IMR-90 (cell line): ENCODE measurements at regions not wholly inside any gene's neighbourhood (a gene's known extent, or its start where the extent isn't known, plus 50 kb on each side); places are given as distances from the start of the nearest gene placed in this dataset.

Experiments used
- ATAC-seq: fragments of 200-7000 bp; cut with Tn5 transposase; 2 replicates; pipeline ENCODE4 v1.9.1; 2020; ENCODE audit warnings: low read depth, mild to moderate bottlenecking, moderate library complexity
- BruUV-seq: library from RNA; stranded (reverse); fragments of 400-500 nt; replicated peaks from 2 replicates; lab custom pipeline; 2021; lab: Mats Ljungman, UMichigan
- CTCF ChIA-PET: fragments of 300-600 bp; formaldehyde crosslinking; extraction: SDS; loops from one replicate; lab custom pipeline; 2021; ENCODE audit warnings: antibody characterized with exemption; lab: Yijun Ruan, JAX
- POLR2A ChIA-PET: fragments of 300-600 bp; sonication (Branson Sonifier 250); formaldehyde crosslinking; loops from one replicate; lab custom pipeline; 2022; ENCODE audit warnings: antibody characterized with exemption; ENCODE audit not compliant: unreplicated experiment; lab: Charles Lee
- DNase-seq: peaks from one replicate; pipeline ENCODE4 v3.0.0; 2013
- H2AFZ ChIP-seq: replicated peaks from 2 replicates; pipeline ENCODE3; 2013; ENCODE audit warnings: low read length, mild to moderate bottlenecking; ENCODE audit not compliant: poor library complexity
- H2AK5ac ChIP-seq: 2 replicates; pipeline ENCODE4 v1.6.1; 2013; ENCODE audit warnings: low read depth, low read length, inconsistent platforms
- H2AK9ac ChIP-seq: replicated peaks from 2 replicates; pipeline ENCODE3; 2013; ENCODE audit warnings: mild to moderate bottlenecking, low read depth, low read length, moderate library complexity; ENCODE audit not compliant: poor library complexity
- H2BK120ac ChIP-seq: 2 replicates; pipeline ENCODE4 v1.6.1; 2013; ENCODE audit warnings: low read depth, low read length, inconsistent platforms
- H2BK15ac ChIP-seq: 3 replicates; pipeline ENCODE4 v1.6.1; 2013; ENCODE audit warnings: low read depth, low read length, inconsistent platforms
- H2BK20ac ChIP-seq: 2 replicates; pipeline ENCODE4 v1.6.1; 2013; ENCODE audit warnings: low read depth, mild to moderate bottlenecking, inconsistent platforms, low read length, moderate library complexity
- H2BK5ac ChIP-seq: 2 replicates; pipeline ENCODE4 v1.6.1; 2013; ENCODE audit warnings: mild to moderate bottlenecking, low read depth, low read length, inconsistent platforms; ENCODE audit not compliant: poor library complexity, severe bottlenecking
- H3K14ac ChIP-seq: replicated peaks from 2 replicates; pipeline ENCODE4 v1.6.1; 2013; ENCODE audit warnings: low read depth, low read length, inconsistent platforms
- H3K18ac ChIP-seq: 2 replicates; pipeline ENCODE4 v1.6.1; 2013; ENCODE audit warnings: low read depth, low read length, control low read depth
- H3K23ac ChIP-seq: 2 replicates; pipeline ENCODE4 v1.6.1; 2013; ENCODE audit warnings: low read depth, low read length, inconsistent platforms
- H3K27ac ChIP-seq: 2 replicates; pipeline ENCODE4 v1.5.1; 2013; ENCODE audit warnings: mild to moderate bottlenecking, control low read depth, low read length; ENCODE audit not compliant: insufficient read depth
- H3K27me3 ChIP-seq: 2 replicates; pipeline ENCODE4 v1.6.1; 2013; ENCODE audit warnings: low read length; ENCODE audit not compliant: control insufficient read depth, insufficient read depth
- H3K36me3 ChIP-seq: 2 replicates; pipeline ENCODE4 v1.6.1; 2013; ENCODE audit warnings: low read length, mixed read lengths; ENCODE audit not compliant: control insufficient read depth, insufficient read depth
- H3K4ac ChIP-seq: 2 replicates; pipeline ENCODE4 v1.6.1; 2013; ENCODE audit warnings: low read depth, low read length, inconsistent platforms
- H3K4me1 ChIP-seq: 2 replicates; pipeline ENCODE4 v1.6.1; 2013; ENCODE audit warnings: low read length, mixed read lengths; ENCODE audit not compliant: control insufficient read depth, insufficient read depth
- H3K4me2 ChIP-seq: 2 replicates; pipeline ENCODE4 v1.6.1; 2013; ENCODE audit warnings: low read depth, mild to moderate bottlenecking, control low read depth, low read length, moderate library complexity
- H3K4me3 ChIP-seq: 2 replicates; pipeline ENCODE4 v1.5.1; 2013; ENCODE audit warnings: low read depth, mild to moderate bottlenecking, control low read depth, low read length, moderate library complexity; ENCODE audit not compliant: insufficient read depth
- H3K56ac ChIP-seq: 2 replicates; pipeline ENCODE4 v1.6.1; 2013; ENCODE audit warnings: low read length, inconsistent platforms; ENCODE audit not compliant: insufficient read depth; ENCODE audit errors: extremely low read depth
- H3K79me1 ChIP-seq, 2 experiments: 2 replicates each; pipeline ENCODE4 v1.6.1; 2013; ENCODE audit warnings: low read length in 2 of 2, inconsistent platforms in 1 of 2, low read depth in 1 of 2
- H3K9ac ChIP-seq: 2 replicates; pipeline ENCODE4 v1.6.1; 2013; ENCODE audit warnings: low read depth, low read length, control low read depth
- H3K9me1 ChIP-seq: 2 replicates; pipeline ENCODE4 v1.6.1; 2013; ENCODE audit warnings: low read length, inconsistent platforms; ENCODE audit not compliant: insufficient read depth
- H3K9me3 ChIP-seq: 2 replicates; pipeline ENCODE4 v1.6.1; 2013; ENCODE audit warnings: low read length; ENCODE audit not compliant: control insufficient read depth, insufficient read depth
- H4K20me1 ChIP-seq: 2 replicates; pipeline ENCODE4 v1.6.1; 2013; ENCODE audit warnings: low read length, inconsistent platforms; ENCODE audit not compliant: insufficient read depth
- H4K5ac ChIP-seq: 2 replicates; pipeline ENCODE4 v1.6.1; 2013; ENCODE audit warnings: mild to moderate bottlenecking, low read depth, low read length, control low read depth
- H4K8ac ChIP-seq, 2 experiments: 2 replicates each; pipeline ENCODE4 v1.6.1; 2013; ENCODE audit warnings: low read depth in 2 of 2, low read length in 2 of 2, control low read depth in 1 of 2, inconsistent platforms in 1 of 2
- H4K91ac ChIP-seq: 2 replicates; pipeline ENCODE4 v1.6.1; 2013; ENCODE audit warnings: low read depth, low read length, inconsistent platforms; ENCODE audit not compliant: insufficient read depth
- BHLHE40 ChIP-seq: fragments of 150-350 bp; IDR thresholded peaks from 2 replicates; pipeline ENCODE4 v1.6.1; 2016; ENCODE audit warnings: mild to moderate bottlenecking, low read depth, low read length
- CEBPB ChIP-seq: IDR thresholded peaks from 2 replicates; pipeline ENCODE4 v1.6.1; 2012; ENCODE audit warnings: low read depth, low read length, improper control_type of control experiment
- CHD1 ChIP-seq: IDR thresholded peaks from 2 replicates; pipeline ENCODE4 v1.6.1; 2012; ENCODE audit warnings: low read depth, low read length, improper control_type of control experiment
- ELK1 ChIP-seq: fragments of 150-350 bp; IDR thresholded peaks from 2 replicates; pipeline ENCODE4 v1.6.1; 2016; ENCODE audit warnings: low read depth, mild to moderate bottlenecking, low read length, moderate library complexity, borderline replicate concordance
- FOS ChIP-seq: fragments of 150-350 bp; IDR thresholded peaks from 2 replicates; pipeline ENCODE4 v1.6.1; 2016; ENCODE audit warnings: low read depth, low read length
- MAFK ChIP-seq: IDR thresholded peaks from 2 replicates; pipeline ENCODE4 v1.6.1; 2012; ENCODE audit warnings: low read depth, low read length, improper control_type of control experiment
- MAZ ChIP-seq: IDR thresholded peaks from 2 replicates; pipeline ENCODE4 v1.6.1; 2012; ENCODE audit warnings: low read depth, mild to moderate bottlenecking, low read length, improper control_type of control experiment, moderate library complexity, borderline replicate concordance
- MXI1 ChIP-seq: IDR thresholded peaks from 2 replicates; pipeline ENCODE4 v1.6.1; 2012; ENCODE audit warnings: low read depth, mild to moderate bottlenecking, low read length, moderate library complexity, borderline replicate concordance
- NFE2L2 ChIP-seq: fragments of 150-350 bp; IDR thresholded peaks from 2 replicates; pipeline ENCODE4 v1.6.1; 2016; ENCODE audit warnings: low read depth, mild to moderate bottlenecking, low read length
- POLR2A ChIP-seq: IDR thresholded peaks from 2 replicates; pipeline ENCODE4 v1.6.1; 2012; ENCODE audit warnings: mild to moderate bottlenecking, low read depth, low read length
- RAD21 ChIP-seq: IDR thresholded peaks from 2 replicates; pipeline ENCODE4 v1.6.1; 2012; ENCODE audit warnings: low read length, improper control_type of control experiment
- RCOR1 ChIP-seq: IDR thresholded peaks from 2 replicates; pipeline ENCODE4 v1.6.1; 2012; ENCODE audit warnings: mild to moderate bottlenecking, low read length, improper control_type of control experiment; ENCODE audit not compliant: insufficient replicate concordance
- RFX5 ChIP-seq: IDR thresholded peaks from 2 replicates; pipeline ENCODE4 v1.8.0; 2012; ENCODE audit warnings: low read depth, mild to moderate bottlenecking, low read length, moderate library complexity
- SMC3 ChIP-seq: fragments of 150-350 bp; IDR thresholded peaks from 2 replicates; pipeline ENCODE4 v1.6.1; 2016; ENCODE audit warnings: low read depth, mild to moderate bottlenecking, antibody characterized with exemption, low read length, moderate library complexity
- USF2 ChIP-seq: fragments of 150-350 bp; IDR thresholded peaks from 2 replicates; pipeline ENCODE4 v1.6.1; 2017; ENCODE audit warnings: mild to moderate bottlenecking, antibody characterized with exemption, low read length, low read depth
- WGBS, 2 experiments: methylation state at CpG; one replicate each; pipeline versions ENCODE4 v1.1.5 to v1.1.7; 2013; ENCODE audit warnings: missing lambda C conversion rate in 2 of 2; ENCODE audit not compliant: insufficient read length in 1 of 2; ENCODE audit errors: extremely low coverage in 2 of 2; 5-methylcytosine and 5-hydroxymethylcytosine counted together
- dilution Hi-C: fragments of 300-500 bp; cut with HindIII; formaldehyde crosslinking; loops from one replicate; pipeline ENCODE4 v1.14.3; 2018; ENCODE audit warnings: low sequenced_read_pairs; ENCODE audit not compliant: unreplicated experiment
- in situ Hi-C: fragments of 300-500 bp; cut with MboI; formaldehyde crosslinking; loops from 3 replicates; pipeline ENCODE4 v1.14.3; 2019; ENCODE audit warnings: low sequenced_read_pairs, inconsistent platforms, mixed read lengths
- intact Hi-C: fragments of 100-400 bp; cut with micrococcal nuclease; formaldehyde crosslinking; loops from 2 replicates; pipeline ENCODE4 v1.10.0; 2022
- TF ChIP-seq, protein P1 (sequence below): conservative IDR thresholded peaks from 2 replicates; pipeline ENCODE4 v1.5.1; 2012; ENCODE audit warnings: mild to moderate bottlenecking, low read depth, low read length, improper control_type of control experiment

- Histone ChIP-seq H2BK120ac (no peak overlapping the region), H2BK5ac (no peak overlapping the region), H2BK20ac (no peak overlapping the region), H4K8ac (no peak overlapping the region), H2BK15ac (0 out of 3 replicates have a peak overlapping the region, but pooled peaks have one; percentile 54), H3K56ac (no peak overlapping the region), H3K4me2 (no peak overlapping the region), H3K14ac (no peak overlapping the region), H4K91ac (no peak overlapping the region), H3K18ac (peak overlapping the region; percentile 11; the same call in 1 of the 2 replicates), H3K36me3 (no peaks in the 10 kb centered on the region), H3K4me1 (peaks cover 16% of the 10 kb centered on the region), H3K27ac (no peak overlapping the region), H3K27me3 (no peaks in the 10 kb centered on the region), H2AFZ (no peak overlapping the region), H4K20me1 (no peaks in the 10 kb centered on the region), H3K9me3 (no peaks in the 10 kb centered on the region), H3K4ac (no peak overlapping the region), H3K23ac (no peak overlapping the region), H3K4me3 (no peak overlapping the region), H2AK5ac (peak overlapping the region; percentile 27), H3K9me1 (peaks cover 3% of the 10 kb centered on the region), H3K9ac (no peak overlapping the region), H3K79me1 (no peaks in the 10 kb centered on the region), H2AK9ac (no peak overlapping the region), H4K5ac (no peak overlapping the region)
- 67% methylated on average over 1 of the region's 5 CpGs; no CpG with 5 or more reads in 1 of the 2 experiments for WGBS, 2 experiments
- peak; percentile 52 for ATAC-seq
- BruUV-seq: no TSS peak
- peak; percentile 37 for DNase-seq
- TF ChIP-seq CEBPB (no peak), POLR2A (no peak), NFE2L2 (no peak), MAZ (no peak), BHLHE40 (no peak), SMC3 (no peak), ELK1 (no peak), MAFK (no peak), RAD21 (no peak), CHD1 (no peak), RCOR1 (no peak), RFX5 (no peak), MXI1 (no peak), FOS (no peak), USF2 (no peak)
- TF ChIP-seq, protein P1, sequence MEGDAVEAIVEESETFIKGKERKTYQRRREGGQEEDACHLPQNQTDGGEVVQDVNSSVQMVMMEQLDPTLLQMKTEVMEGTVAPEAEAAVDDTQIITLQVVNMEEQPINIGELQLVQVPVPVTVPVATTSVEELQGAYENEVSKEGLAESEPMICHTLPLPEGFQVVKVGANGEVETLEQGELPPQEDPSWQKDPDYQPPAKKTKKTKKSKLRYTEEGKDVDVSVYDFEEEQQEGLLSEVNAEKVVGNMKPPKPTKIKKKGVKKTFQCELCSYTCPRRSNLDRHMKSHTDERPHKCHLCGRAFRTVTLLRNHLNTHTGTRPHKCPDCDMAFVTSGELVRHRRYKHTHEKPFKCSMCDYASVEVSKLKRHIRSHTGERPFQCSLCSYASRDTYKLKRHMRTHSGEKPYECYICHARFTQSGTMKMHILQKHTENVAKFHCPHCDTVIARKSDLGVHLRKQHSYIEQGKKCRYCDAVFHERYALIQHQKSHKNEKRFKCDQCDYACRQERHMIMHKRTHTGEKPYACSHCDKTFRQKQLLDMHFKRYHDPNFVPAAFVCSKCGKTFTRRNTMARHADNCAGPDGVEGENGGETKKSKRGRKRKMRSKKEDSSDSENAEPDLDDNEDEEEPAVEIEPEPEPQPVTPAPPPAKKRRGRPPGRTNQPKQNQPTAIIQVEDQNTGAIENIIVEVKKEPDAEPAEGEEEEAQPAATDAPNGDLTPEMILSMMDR: no peak
- in situ Hi-C loops (no loop called here), dilution Hi-C loops (no loop called here), intact Hi-C loops (no loop called here)
- POLR2A ChIA-PET: no interaction called here
- CTCF ChIA-PET: no interaction called here
Measured at GRCh38 chr9:81829195-81829882, 98.9 kb upstream of the SPATA31D4 start.
